Naive thymus-derived CD4-positive, alpha-beta T cell (primary cell): ENCODE measurements at regions not wholly inside any gene's neighbourhood (a gene's known extent, or its start where the extent isn't known, plus 50 kb on each side); places are given as distances from the start of the nearest gene placed in this dataset.
A peak's percentile ranks its signal among the peaks of the same experiment; 100 is the strongest.

Experiments
- ATAC-seq: fragments of 150-1000 bp; cut with Tn5 transposase; 2 replicates; pipeline ENCODE4 v1.10.0; 2021; ENCODE audit warnings: mild to moderate bottlenecking, moderate library complexity
- CTCF ChIA-PET: fragments of 350-600 bp; sonication (Branson Sonifier 250); formaldehyde crosslinking; loops from one replicate; lab custom pipeline; 2021; ENCODE audit warnings: antibody characterized with exemption; lab: Charles Lee
- POLR2A ChIA-PET: fragments of 350-600 bp; sonication (Branson Sonifier 250); formaldehyde crosslinking; loops from one replicate; lab custom pipeline; 2021; ENCODE audit warnings: antibody characterized with exemption, inconsistent platforms; lab: Charles Lee
- DNase-seq, 9 donors: peaks; one replicate each; pipeline versions ENCODE4 v3.0.0 to v3.0.0-alpha.2; 2020 to 2022; ENCODE audit warnings: mixed read lengths in 1 of 9
- H3K27ac ChIP-seq: one replicate; pipeline ENCODE4 v1.7.0; 2013; ENCODE audit warnings: mild to moderate bottlenecking, low read depth, low read length, moderate library complexity
- H3K27me3 ChIP-seq, 2 donors: one replicate each; pipeline ENCODE4 v1.7.0; 2013; ENCODE audit warnings: low read length in 2 of 2, mild to moderate bottlenecking in 2 of 2, moderate library complexity in 2 of 2; ENCODE audit not compliant: control insufficient read depth in 2 of 2, insufficient read depth in 2 of 2
- H3K36me3 ChIP-seq, 3 experiments: 1 replicate in 2 of 3; 2 replicates in 1 of 3; pipeline ENCODE4 v1.7.0; 2013; ENCODE audit warnings: low read length in 3 of 3, mild to moderate bottlenecking in 3 of 3, moderate library complexity in 1 of 3; ENCODE audit not compliant: insufficient read depth in 3 of 3, control insufficient read depth in 2 of 3
- H3K4me1 ChIP-seq, 2 donors: one replicate each; pipeline ENCODE4 v1.7.0; 2013; ENCODE audit warnings: low read length in 2 of 2, mild to moderate bottlenecking in 2 of 2, moderate library complexity in 1 of 2; ENCODE audit not compliant: control insufficient read depth in 2 of 2, insufficient read depth in 2 of 2
- H3K4me3 ChIP-seq: 2 replicates; pipeline ENCODE4 v1.7.0; 2013; ENCODE audit warnings: mild to moderate bottlenecking, low read length
- H3K9me3 ChIP-seq, 3 experiments: 1 replicate in 2 of 3; 2 replicates in 1 of 3; pipeline ENCODE4 v1.7.0; 2013; ENCODE audit warnings: low read length in 3 of 3; ENCODE audit not compliant: control insufficient read depth in 2 of 3
- H3K27ac Mint-ChIP-seq, 9 donors: one replicate each; pipeline ENCODE4 v1.8.0; 2020 to 2022; ENCODE audit warnings: mixed read lengths in 9 of 9, mild to moderate bottlenecking in 8 of 9, moderate library complexity in 5 of 9, inconsistent platforms in 2 of 9
- H3K27me3 Mint-ChIP-seq, 5 donors: one replicate each; pipeline ENCODE4 v1.8.0; 2021 to 2022; ENCODE audit warnings: mixed read lengths in 5 of 5, mild to moderate bottlenecking in 1 of 5
- H3K36me3 Mint-ChIP-seq, 5 donors: one replicate each; pipeline ENCODE4 v1.8.0; 2020 to 2022; ENCODE audit warnings: mixed read lengths in 5 of 5, mild to moderate bottlenecking in 3 of 5, inconsistent platforms in 1 of 5
- H3K4me1 Mint-ChIP-seq, 7 donors: one replicate each; pipeline ENCODE4 v1.8.0; 2020 to 2022; ENCODE audit warnings: mixed read lengths in 7 of 7, mild to moderate bottlenecking in 3 of 7, inconsistent platforms in 1 of 7
- H3K4me3 Mint-ChIP-seq, 10 donors: one replicate each; pipeline ENCODE4 v1.8.0; 2020 to 2022; ENCODE audit warnings: mild to moderate bottlenecking in 10 of 10, mixed read lengths in 10 of 10, moderate library complexity in 6 of 10, inconsistent platforms in 2 of 10
- H3K9me3 Mint-ChIP-seq, 11 donors: one replicate each; pipeline ENCODE4 v1.8.0; 2020 to 2022; ENCODE audit warnings: mixed read lengths in 11 of 11, mild to moderate bottlenecking in 4 of 11, inconsistent platforms in 1 of 11, moderate library complexity in 1 of 11
- intact Hi-C, 2 donors: fragments of 100-400 bp; cut with micrococcal nuclease; formaldehyde crosslinking; loops; one replicate each; pipeline ENCODE4 v1.15.1; 2023

DNA sequence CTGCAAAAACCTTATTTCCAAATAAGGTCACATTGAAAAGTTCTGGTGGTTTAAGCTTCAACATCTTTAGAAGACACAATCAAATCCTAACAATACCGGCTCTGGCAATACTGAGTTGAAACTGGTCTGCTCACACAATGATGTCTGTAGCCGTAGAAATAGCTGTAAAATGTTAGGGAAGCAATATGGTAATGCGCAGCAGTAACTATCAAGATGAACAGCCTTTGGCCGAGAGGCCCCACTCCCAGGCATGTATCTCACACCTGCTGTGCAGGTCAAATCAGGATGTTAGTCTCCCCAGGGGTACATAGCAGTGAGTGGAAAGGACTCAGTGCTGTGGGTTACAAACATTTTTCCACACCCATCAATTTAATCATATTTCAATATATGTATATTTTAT lies 207.1 kb downstream of the KATNAL1 start:
- intact Hi-C loops = no loop called here
- H3K9me3 Mint-ChIP-seq = peaks cover 0 to 1% (median 0%) of the 10 kb centered on the region in 11 donors
- H3K4me3 Mint-ChIP-seq = no peak overlapping the region
- ATAC-seq = no peak
- Histone ChIP-seq H3K27me3 (no peaks in the 10 kb centered on the region), H3K4me3 (no peak overlapping the region), H3K9me3 (no peaks in the 10 kb centered on the region), H3K36me3 (no peaks in the 10 kb centered on the region), H3K4me1 (no peaks in the 10 kb centered on the region), H3K27ac (no peak overlapping the region)
- no peaks in the 10 kb centered on the region for H3K4me1 Mint-ChIP-seq
- ChIA-PET CTCF (interaction anchor here (1.1 kb wide), 1 partner anchor 292 kb away, joined by 3 read pairs; no protein-coding TSS in a partner anchor), POLR2A (no interaction called here)
- H3K36me3 Mint-ChIP-seq = no peaks in the 10 kb centered on the region
- peaks cover 0 to 29% (median 0%) of the 10 kb centered on the region in 5 donors for H3K27me3 Mint-ChIP-seq
- peak overlapping the region in 1 of 9 donors; percentile 46 for H3K27ac Mint-ChIP-seq
- DNase-seq = no peak

GRCh38 chr13:30097701-30098100 lies 209.7 kb downstream of the KATNAL1 start:
- POLR2A ChIA-PET = no interaction called here
- CTCF ChIA-PET = interaction anchor here (2.0 kb wide), 1 partner anchor 16 kb away, joined by 8 read pairs; no protein-coding TSS in a partner anchor

GRCh38 chr13:30097089-30097488 lies 210.3 kb downstream of the KATNAL1 start:
- DNase-seq = no peak
- Histone ChIP-seq H3K27me3 (no peaks in the 10 kb centered on the region), H3K9me3 (no peaks in the 10 kb centered on the region), H3K4me3 (no peak overlapping the region), H3K36me3 (no peaks in the 10 kb centered on the region), H3K4me1 (no peaks in the 10 kb centered on the region), H3K27ac (no peak overlapping the region)
- Mint-ChIP-seq H3K9me3 (no peaks in the 10 kb centered on the region), H3K4me3 (no peak overlapping the region), H3K4me1 (peaks cover 0 to 5% (median 0%) of the 10 kb centered on the region in 7 donors), H3K27me3 (peaks cover 0 to 11% (median 0%) of the 10 kb centered on the region in 5 donors), H3K27ac (no peak overlapping the region), H3K36me3 (no peaks in the 10 kb centered on the region)
- intact Hi-C loops = no loop called here
- ATAC-seq = no peak
- POLR2A ChIA-PET = no interaction called here
- CTCF ChIA-PET = interaction anchor here (2.0 kb wide), 1 partner anchor 16 kb away, joined by 8 read pairs; no protein-coding TSS in a partner anchor

More at GRCh38 chr13:30097701-30098100, 209.7 kb downstream of the KATNAL1 start:
- Mint-ChIP-seq H3K4me3 (no peak overlapping the region), H3K27ac (no peak overlapping the region), H3K36me3 (no peaks in the 10 kb centered on the region), H3K27me3 (peaks cover 0 to 14% (median 0%) of the 10 kb centered on the region in 5 donors), H3K9me3 (peaks cover 0 to 1% (median 0%) of the 10 kb centered on the region in 11 donors), H3K4me1 (peaks cover 0 to 5% (median 0%) of the 10 kb centered on the region in 7 donors)
- H3K36me3 ChIP-seq = no peaks in the 10 kb centered on the region
- H3K4me1 ChIP-seq = no peaks in the 10 kb centered on the region
- intact Hi-C loops = no loop called here
- no peak for ATAC-seq
- H3K27ac ChIP-seq = no peak overlapping the region
- no peak for DNase-seq
- H3K27me3 ChIP-seq = no peaks in the 10 kb centered on the region
- H3K4me3 ChIP-seq = no peak overlapping the region
- no peaks in the 10 kb centered on the region for H3K9me3 ChIP-seq

DNA sequence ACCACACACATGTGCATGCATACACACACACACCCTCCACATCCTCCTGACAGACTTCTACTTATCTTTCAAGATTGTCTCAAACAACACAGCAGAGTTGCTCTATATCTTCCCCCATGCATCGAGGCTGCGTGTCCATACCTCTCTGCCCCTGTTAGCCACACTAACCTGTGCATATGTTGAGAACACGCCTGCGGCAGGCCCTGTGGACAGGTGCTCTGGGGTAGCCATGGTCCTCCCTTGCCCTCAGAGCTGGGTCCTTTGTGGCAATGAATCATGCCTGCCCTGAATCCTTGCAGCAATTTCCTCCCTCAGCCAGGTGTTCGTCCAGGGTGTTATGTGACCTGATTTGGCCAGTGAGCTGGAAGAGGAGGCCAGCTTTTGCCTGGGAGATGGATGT lies 213.3 kb downstream of the KATNAL1 start:
- H3K27me3 ChIP-seq = no peaks in the 10 kb centered on the region
- intact Hi-C loops = no loop called here
- H3K9me3 ChIP-seq = no peaks in the 10 kb centered on the region
- POLR2A ChIA-PET = no interaction called here
- CTCF ChIA-PET = interaction anchor here (0.7 kb wide), 1 partner anchor 21 kb away, joined by 3 read pairs; no protein-coding TSS in a partner anchor
- H3K27ac ChIP-seq = no peak overlapping the region
- ATAC-seq (no peak), DNase-seq (no peak)
- no peaks in the 10 kb centered on the region for H3K9me3 Mint-ChIP-seq
- H3K4me3 Mint-ChIP-seq = no peak overlapping the region
- H3K4me1 ChIP-seq = no peaks in the 10 kb centered on the region
- H3K36me3 ChIP-seq = no peaks in the 10 kb centered on the region
- H3K27ac Mint-ChIP-seq = no peak overlapping the region
- peaks cover 0 to 5% (median 0%) of the 10 kb centered on the region in 7 donors for H3K4me1 Mint-ChIP-seq
- peaks cover 0 to 8% (median 0%) of the 10 kb centered on the region in 5 donors for H3K27me3 Mint-ChIP-seq
- no peaks in the 10 kb centered on the region for H3K36me3 Mint-ChIP-seq
- H3K4me3 ChIP-seq = no peak overlapping the region

DNA sequence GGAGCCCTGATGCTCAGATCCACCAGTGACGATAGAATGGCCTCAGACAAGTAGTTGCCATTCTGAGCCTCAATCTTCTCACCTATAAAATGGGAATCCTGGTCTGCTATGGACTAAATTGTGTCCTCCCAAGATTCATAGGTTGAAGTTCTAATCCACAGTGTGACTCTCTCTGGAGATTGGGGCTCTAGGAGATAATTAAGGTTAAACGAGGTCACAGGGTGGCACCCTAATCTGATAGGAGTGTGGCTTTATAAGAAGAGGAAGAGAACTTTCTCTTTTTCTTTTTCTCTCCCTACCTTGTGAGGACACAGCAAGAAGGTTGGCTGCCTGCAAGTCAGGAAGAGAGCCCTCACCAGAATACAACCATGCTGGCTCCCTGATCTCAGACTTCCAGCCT lies 214.1 kb downstream of the KATNAL1 start:
- ChIA-PET CTCF (no interaction called here), POLR2A (no interaction called here)
- H3K27ac Mint-ChIP-seq = no peak overlapping the region
- ATAC-seq = no peak
- peaks cover 0 to 5% (median 0%) of the 10 kb centered on the region in 7 donors for H3K4me1 Mint-ChIP-seq
- Histone ChIP-seq H3K4me3 (no peak overlapping the region), H3K4me1 (no peaks in the 10 kb centered on the region), H3K27ac (no peak overlapping the region), H3K36me3 (no peaks in the 10 kb centered on the region), H3K9me3 (no peaks in the 10 kb centered on the region), H3K27me3 (no peaks in the 10 kb centered on the region)
- H3K27me3 Mint-ChIP-seq = peaks cover 0 to 3% (median 0%) of the 10 kb centered on the region in 5 donors
- no peaks in the 10 kb centered on the region for H3K9me3 Mint-ChIP-seq
- intact Hi-C loops = no loop called here
- no peaks in the 10 kb centered on the region for H3K36me3 Mint-ChIP-seq
- H3K4me3 Mint-ChIP-seq = no peak overlapping the region
- no peak for DNase-seq

GRCh38 chr13:30091691-30092090 lies 215.7 kb downstream of the KATNAL1 start:
- no peaks in the 10 kb centered on the region for H3K27me3 ChIP-seq
- H3K4me3 ChIP-seq = no peak overlapping the region
- no peaks in the 10 kb centered on the region for H3K36me3 ChIP-seq
- Mint-ChIP-seq H3K4me3 (no peak overlapping the region), H3K27me3 (peaks cover 0 to 4% (median 0%) of the 10 kb centered on the region in 5 donors), H3K27ac (peak overlapping the region in 1 of 9 donors; percentile 65), H3K36me3 (no peaks in the 10 kb centered on the region), H3K9me3 (no peaks in the 10 kb centered on the region), H3K4me1 (peaks cover 0 to 5% (median 0%) of the 10 kb centered on the region in 7 donors)
- no peaks in the 10 kb centered on the region for H3K9me3 ChIP-seq
- DNase-seq = no peak
- ChIA-PET POLR2A (no interaction called here), CTCF (no interaction called here)
- ATAC-seq = no peak
- H3K27ac ChIP-seq = no peak overlapping the region
- intact Hi-C loops = no loop called here
- H3K4me1 ChIP-seq = no peaks in the 10 kb centered on the region

DNA sequence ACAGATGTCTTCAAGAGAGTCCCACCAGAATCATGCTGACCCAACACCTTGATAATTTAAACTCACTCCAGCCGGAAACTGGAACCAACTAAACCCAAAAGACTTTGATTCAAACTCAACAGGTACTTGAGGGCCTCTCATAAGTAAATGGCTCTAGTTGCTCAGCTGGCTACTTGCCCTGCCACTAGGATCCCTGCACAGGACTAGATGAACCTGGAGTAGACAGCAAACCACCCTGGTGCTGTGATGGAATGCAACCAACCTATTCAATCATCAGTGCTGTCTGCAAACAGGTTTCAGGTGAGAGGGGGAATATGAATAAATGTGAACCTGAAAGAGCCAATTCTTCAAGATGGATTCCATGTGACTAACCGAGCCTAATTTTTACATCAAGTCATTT lies 216.3 kb downstream of the KATNAL1 start:
- no peak overlapping the region for H3K27ac Mint-ChIP-seq
- H3K4me3 Mint-ChIP-seq = no peak overlapping the region
- H3K9me3 Mint-ChIP-seq = no peaks in the 10 kb centered on the region
- intact Hi-C loops = no loop called here
- no peak overlapping the region for H3K27ac ChIP-seq
- H3K36me3 ChIP-seq = no peaks in the 10 kb centered on the region
- no peak for ATAC-seq
- no peaks in the 10 kb centered on the region for H3K27me3 ChIP-seq
- POLR2A ChIA-PET = no interaction called here
- no peaks in the 10 kb centered on the region for H3K9me3 ChIP-seq
- H3K4me1 ChIP-seq = no peaks in the 10 kb centered on the region
- H3K4me3 ChIP-seq = no peak overlapping the region
- peaks cover 0 to 8% (median 0%) of the 10 kb centered on the region in 5 donors for H3K27me3 Mint-ChIP-seq
- H3K4me1 Mint-ChIP-seq = peaks cover 0 to 5% (median 0%) of the 10 kb centered on the region in 7 donors
- no peaks in the 10 kb centered on the region for H3K36me3 Mint-ChIP-seq
- no peak for DNase-seq
- CTCF ChIA-PET = no interaction called here
